ENCODE measurements at regions not wholly inside any gene's neighbourhood (a gene's known extent, or its start where the extent isn't known, plus 50 kb on each side); places are given as distances from the start of the nearest gene placed in this dataset.

DNA sequence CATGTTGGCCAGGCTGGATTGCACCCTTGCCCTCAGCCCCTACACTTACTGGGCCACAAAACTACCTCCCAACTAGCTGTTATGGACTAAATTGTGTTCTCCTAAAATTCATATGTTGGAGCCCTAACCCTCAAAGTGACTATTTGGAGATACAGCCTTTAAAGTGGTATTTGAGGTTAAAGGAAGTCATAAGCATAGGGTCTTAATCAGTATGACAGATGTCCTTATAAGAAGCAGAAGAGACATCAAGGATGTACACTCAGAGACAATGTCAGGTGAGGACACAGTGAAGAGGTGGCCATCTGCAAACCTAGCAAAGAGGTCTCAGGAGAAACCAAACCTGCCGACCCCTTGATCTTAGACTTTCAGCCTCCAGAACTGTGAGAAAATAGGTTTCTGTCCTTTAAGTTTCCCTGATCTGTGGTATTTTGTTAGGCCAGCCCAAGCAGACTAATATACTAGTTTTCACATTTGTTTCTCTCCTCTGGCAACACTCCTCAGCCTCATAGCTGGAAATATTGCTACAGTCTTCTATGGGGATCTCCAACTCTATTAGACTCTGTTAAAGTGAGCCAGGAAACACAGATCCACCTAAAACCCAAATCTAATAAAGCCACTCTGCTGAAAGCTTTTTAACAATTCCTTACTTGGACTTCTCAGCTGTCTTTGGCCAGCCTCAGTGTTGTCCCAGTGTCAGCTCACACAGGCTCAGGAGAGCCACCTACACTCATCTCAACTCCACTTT, 256.5 kb downstream of the TBC1D4 start:
- Histone ChIP-seq H3K9ac (ENCODE audit: insufficient read depth in 1 of 2, low read depth in 2 of 2, low read length in 2 of 2) (no peak overlapping the region), H3K9me1 (ENCODE audit: control insufficient read depth, insufficient read depth, low read length) (no peaks in the 10 kb centered on the region), H3K27ac (ENCODE audit: extremely low read depth, low read depth, low read length) (no peak overlapping the region), H3K9me3 (replicated peaks; ENCODE audit: control insufficient read depth, insufficient read depth, low read depth, low read length) (no peaks in the 10 kb centered on the region), H3K36me3 (ENCODE audit: control insufficient read depth, insufficient read depth, low read length) (no peaks in the 10 kb centered on the region), H2AFZ (ENCODE audit: low read depth, low read length) (no peak overlapping the region), H4K20me1 (replicated peaks; ENCODE audit: control insufficient read depth, insufficient read depth, low read length) (no peaks in the 10 kb centered on the region), H3K79me2 (ENCODE audit: control insufficient read depth, insufficient read depth, low read length) (no peaks in the 10 kb centered on the region), H3K4me3 (no peak overlapping the region), H3K4me2 (ENCODE audit: insufficient read depth, low read length) (no peak overlapping the region), H3K4me1 (replicated peaks in 1 of 2; ENCODE audit: control insufficient read depth in 2 of 2, insufficient read depth in 2 of 2, low read length in 2 of 2) (no peaks in the 10 kb centered on the region; a peak in 1 of 5 replicates), H3K27me3 (ENCODE audit: control insufficient read depth in 2 of 2, insufficient read depth in 2 of 2, low read length in 2 of 2) (no peaks in the 10 kb centered on the region)
- BruUV-seq (replicated peaks): no TSS peak
- FAIRE-seq (no peak), DNase-seq (ENCODE audit: extremely low read depth in 1 of 4, low spot score in 3 of 4) (no peak), ATAC-seq (peak; percentile 27; the same call in 1 of the 3 replicates)
- in situ Hi-C loops (cut with MboI): loop anchor here (25.0 kb wide), 1 partner anchor 1463 kb away; no protein-coding TSS in a partner anchor
- ChIA-PET CTCF (ENCODE audit: low intra/inter-chr PET ratio) (interaction anchor here (0.6 kb wide), 1 partner anchor 32 kb away, joined by 5 read pairs; no protein-coding TSS in a partner anchor), POLR2A (interaction anchor here (0.6 to 0.7 kb wide), 2 partner anchors 486 to 1070 kb away, joined by 3 to 6 read pairs; no protein-coding TSS in a partner anchor)
- intact Hi-C loops (cut with micrococcal nuclease): no loop called here
- no peak for TF ChIP-seq ZNF57 (CRISPR knock-in tag; IDR thresholded peaks at IDR 0.05)
- TF ChIP-seq, protein P1, sequence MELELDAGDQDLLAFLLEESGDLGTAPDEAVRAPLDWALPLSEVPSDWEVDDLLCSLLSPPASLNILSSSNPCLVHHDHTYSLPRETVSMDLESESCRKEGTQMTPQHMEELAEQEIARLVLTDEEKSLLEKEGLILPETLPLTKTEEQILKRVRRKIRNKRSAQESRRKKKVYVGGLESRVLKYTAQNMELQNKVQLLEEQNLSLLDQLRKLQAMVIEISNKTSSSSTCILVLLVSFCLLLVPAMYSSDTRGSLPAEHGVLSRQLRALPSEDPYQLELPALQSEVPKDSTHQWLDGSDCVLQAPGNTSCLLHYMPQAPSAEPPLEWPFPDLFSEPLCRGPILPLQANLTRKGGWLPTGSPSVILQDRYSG (tag; conservative IDR thresholded peaks at IDR 0.05; ENCODE audit: low read depth): no peak
- no peak for TF ChIP-seq MECOM (CRISPR knock-in tag; IDR thresholded peaks at IDR 0.05)
- TF ChIP-seq ZNF311 (CRISPR knock-in tag; IDR thresholded peaks at IDR 0.05): no peak
- TF ChIP-seq RBBP5 (IDR thresholded peaks at IDR 0.05; ENCODE audit: borderline replicate concordance, insufficient read depth, low read length, poor library complexity, severe bottlenecking): no peak
- TF ChIP-seq, protein P2, sequence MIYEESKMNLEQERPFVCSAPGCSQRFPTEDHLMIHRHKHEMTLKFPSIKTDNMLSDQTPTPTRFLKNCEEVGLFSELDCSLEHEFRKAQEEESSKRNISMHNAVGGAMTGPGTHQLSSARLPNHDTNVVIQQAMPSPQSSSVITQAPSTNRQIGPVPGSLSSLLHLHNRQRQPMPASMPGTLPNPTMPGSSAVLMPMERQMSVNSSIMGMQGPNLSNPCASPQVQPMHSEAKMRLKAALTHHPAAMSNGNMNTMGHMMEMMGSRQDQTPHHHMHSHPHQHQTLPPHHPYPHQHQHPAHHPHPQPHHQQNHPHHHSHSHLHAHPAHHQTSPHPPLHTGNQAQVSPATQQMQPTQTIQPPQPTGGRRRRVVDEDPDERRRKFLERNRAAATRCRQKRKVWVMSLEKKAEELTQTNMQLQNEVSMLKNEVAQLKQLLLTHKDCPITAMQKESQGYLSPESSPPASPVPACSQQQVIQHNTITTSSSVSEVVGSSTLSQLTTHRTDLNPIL (CRISPR knock-in tag; IDR thresholded peaks at IDR 0.05): no peak
- no peak for TF ChIP-seq ETV6 (IDR thresholded peaks at IDR 0.05; ENCODE audit: borderline replicate concordance in 1 of 2, low read depth in 2 of 2, low read length in 1 of 2)
- TF ChIP-seq ETV6 (CRISPR knock-in tag; IDR thresholded peaks at IDR 0.05; ENCODE audit: borderline replicate concordance): no peak
- TF ChIP-seq ZNF740 (CRISPR knock-in tag; IDR thresholded peaks at IDR 0.05): no peak
- TF ChIP-seq ZNF740 (tag; IDR thresholded peaks at IDR 0.05): no peak
- 18% methylated on average over 1 of the region's 1 CpG for WGBS (ENCODE audit: insufficient coverage, low coverage, missing lambda C conversion rate)

All from K562 (cell line).